ENCODE measurements at regions not wholly inside any gene's neighbourhood (a gene's known extent, or its start where the extent isn't known, plus 50 kb on each side); places are given as distances from the start of the nearest gene placed in this dataset.

DNA sequence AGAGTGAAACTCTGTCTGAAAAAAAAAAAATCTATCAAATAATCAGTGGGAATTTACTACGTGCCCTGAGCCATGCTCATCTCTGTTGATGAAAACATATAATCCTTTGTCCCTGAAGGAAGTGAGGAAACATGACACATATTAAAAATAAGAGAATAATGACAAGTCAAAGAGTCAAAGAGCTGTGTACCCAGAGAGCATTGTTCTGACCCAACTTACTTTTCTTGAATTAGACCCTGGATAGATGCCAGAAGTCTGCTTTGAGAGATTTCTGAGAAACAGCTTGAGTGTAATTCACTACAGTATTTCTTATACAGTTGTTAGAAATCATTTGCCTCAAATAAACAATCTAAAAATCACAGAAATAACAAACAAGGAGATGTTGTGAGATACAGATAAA is 490.0 kb upstream of the PIK3R1 start:
- TF ChIP-seq, protein P1, sequence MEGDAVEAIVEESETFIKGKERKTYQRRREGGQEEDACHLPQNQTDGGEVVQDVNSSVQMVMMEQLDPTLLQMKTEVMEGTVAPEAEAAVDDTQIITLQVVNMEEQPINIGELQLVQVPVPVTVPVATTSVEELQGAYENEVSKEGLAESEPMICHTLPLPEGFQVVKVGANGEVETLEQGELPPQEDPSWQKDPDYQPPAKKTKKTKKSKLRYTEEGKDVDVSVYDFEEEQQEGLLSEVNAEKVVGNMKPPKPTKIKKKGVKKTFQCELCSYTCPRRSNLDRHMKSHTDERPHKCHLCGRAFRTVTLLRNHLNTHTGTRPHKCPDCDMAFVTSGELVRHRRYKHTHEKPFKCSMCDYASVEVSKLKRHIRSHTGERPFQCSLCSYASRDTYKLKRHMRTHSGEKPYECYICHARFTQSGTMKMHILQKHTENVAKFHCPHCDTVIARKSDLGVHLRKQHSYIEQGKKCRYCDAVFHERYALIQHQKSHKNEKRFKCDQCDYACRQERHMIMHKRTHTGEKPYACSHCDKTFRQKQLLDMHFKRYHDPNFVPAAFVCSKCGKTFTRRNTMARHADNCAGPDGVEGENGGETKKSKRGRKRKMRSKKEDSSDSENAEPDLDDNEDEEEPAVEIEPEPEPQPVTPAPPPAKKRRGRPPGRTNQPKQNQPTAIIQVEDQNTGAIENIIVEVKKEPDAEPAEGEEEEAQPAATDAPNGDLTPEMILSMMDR (IDR thresholded peaks at IDR 0.05; ENCODE audit: insufficient read depth, low read depth, low read length), result no peak
- no peak for TF ChIP-seq EZH2 (IDR thresholded peaks at IDR 0.05; ENCODE audit: insufficient read depth, low read length)

Measured in astrocyte (in vitro differentiated cells and primary cell).